MCF 10A (cell line): ENCODE measurements at regions not wholly inside any gene's neighbourhood (a gene's known extent, or its start where the extent isn't known, plus 50 kb on each side); places are given as distances from the start of the nearest gene placed in this dataset.

Source experiments
- BruUV-seq: library from RNA; stranded (reverse); fragments of 400-500 nt; replicated peaks from 2 replicates; lab custom pipeline; 2021; lab: Mats Ljungman, UMichigan
- CTCF ChIA-PET: fragments of 300-600 bp; sonication (Branson Sonifier 250); formaldehyde crosslinking; extraction: SDS; loops from one replicate; lab custom pipeline; 2021; ENCODE audit warnings: antibody characterized with exemption, inconsistent platforms; lab: Yijun Ruan, JAX
- POLR2A ChIA-PET: fragments of 300-600, 350-650 bp; sonication (Branson Sonifier 250); formaldehyde crosslinking; extraction: SDS; loops from one replicate; lab custom pipeline; 2020; ENCODE audit warnings: antibody characterized with exemption, inconsistent platforms; lab: Yijun Ruan, JAX
- DNase-seq: peaks from one replicate; pipeline ENCODE4 v3.0.0-alpha.2; 2018; ENCODE audit not compliant: unreplicated experiment
- H3K27ac Mint-ChIP-seq: one replicate; pipeline ENCODE4 v1.8.0; 2022; ENCODE audit warnings: mild to moderate bottlenecking, low read depth, mixed read lengths; ENCODE audit not compliant: unreplicated experiment
- H3K27me3 Mint-ChIP-seq: one replicate; pipeline ENCODE4 v1.8.0; 2022; ENCODE audit warnings: mixed read lengths; ENCODE audit not compliant: insufficient read depth, unreplicated experiment
- H3K36me3 Mint-ChIP-seq: one replicate; pipeline ENCODE4 v1.8.0; 2022; ENCODE audit warnings: mild to moderate bottlenecking, moderate library complexity, mixed read lengths; ENCODE audit not compliant: insufficient read depth, unreplicated experiment
- H3K4me1 Mint-ChIP-seq: one replicate; pipeline ENCODE4 v1.8.0; 2022; ENCODE audit warnings: mixed read lengths; ENCODE audit not compliant: insufficient read depth, unreplicated experiment
- H3K4me3 Mint-ChIP-seq: one replicate; pipeline ENCODE4 v1.8.0; 2022; ENCODE audit warnings: mild to moderate bottlenecking, moderate library complexity, mixed read lengths; ENCODE audit not compliant: unreplicated experiment
- H3K9me3 Mint-ChIP-seq: one replicate; pipeline ENCODE4 v1.8.0; 2022; ENCODE audit warnings: mixed read lengths; ENCODE audit not compliant: unreplicated experiment
- intact Hi-C: fragments of 100-400 bp; cut with micrococcal nuclease; formaldehyde crosslinking; loops from 2 replicates; pipeline ENCODE4 v1.14.1; 2022
- TF ChIP-seq, protein P1 (sequence below): fragments of 200-600 bp; IDR thresholded peaks from one replicate; pipeline ENCODE4 v1.8.0; 2022; ENCODE audit warnings: antibody characterized with exemption, mild to moderate bottlenecking; ENCODE audit not compliant: unreplicated experiment

GRCh38 chr5:133844836-133845235 is 123.6 kb downstream of the C5orf15 start:
- TF ChIP-seq, protein P1, sequence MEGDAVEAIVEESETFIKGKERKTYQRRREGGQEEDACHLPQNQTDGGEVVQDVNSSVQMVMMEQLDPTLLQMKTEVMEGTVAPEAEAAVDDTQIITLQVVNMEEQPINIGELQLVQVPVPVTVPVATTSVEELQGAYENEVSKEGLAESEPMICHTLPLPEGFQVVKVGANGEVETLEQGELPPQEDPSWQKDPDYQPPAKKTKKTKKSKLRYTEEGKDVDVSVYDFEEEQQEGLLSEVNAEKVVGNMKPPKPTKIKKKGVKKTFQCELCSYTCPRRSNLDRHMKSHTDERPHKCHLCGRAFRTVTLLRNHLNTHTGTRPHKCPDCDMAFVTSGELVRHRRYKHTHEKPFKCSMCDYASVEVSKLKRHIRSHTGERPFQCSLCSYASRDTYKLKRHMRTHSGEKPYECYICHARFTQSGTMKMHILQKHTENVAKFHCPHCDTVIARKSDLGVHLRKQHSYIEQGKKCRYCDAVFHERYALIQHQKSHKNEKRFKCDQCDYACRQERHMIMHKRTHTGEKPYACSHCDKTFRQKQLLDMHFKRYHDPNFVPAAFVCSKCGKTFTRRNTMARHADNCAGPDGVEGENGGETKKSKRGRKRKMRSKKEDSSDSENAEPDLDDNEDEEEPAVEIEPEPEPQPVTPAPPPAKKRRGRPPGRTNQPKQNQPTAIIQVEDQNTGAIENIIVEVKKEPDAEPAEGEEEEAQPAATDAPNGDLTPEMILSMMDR, result no peak
- no peak overlapping the region for H3K4me3 Mint-ChIP-seq
- no TSS peak for BruUV-seq
- H3K9me3 Mint-ChIP-seq, result no peaks in the 10 kb centered on the region
- ChIA-PET CTCF (interaction anchor here (0.6 to 2.6 kb wide), 5 partner anchors 24 to 733 kb away, joined by 3 to 14 read pairs (median 3); no protein-coding TSS in a partner anchor), POLR2A (no interaction called here)
- H3K27ac Mint-ChIP-seq, result no peak overlapping the region
- peaks cover 36% of the 10 kb centered on the region for H3K27me3 Mint-ChIP-seq
- H3K4me1 Mint-ChIP-seq, result no peaks in the 10 kb centered on the region
- intact Hi-C loops, result no loop called here
- no peaks in the 10 kb centered on the region for H3K36me3 Mint-ChIP-seq
- DNase-seq, result peak; percentile 18

DNA sequence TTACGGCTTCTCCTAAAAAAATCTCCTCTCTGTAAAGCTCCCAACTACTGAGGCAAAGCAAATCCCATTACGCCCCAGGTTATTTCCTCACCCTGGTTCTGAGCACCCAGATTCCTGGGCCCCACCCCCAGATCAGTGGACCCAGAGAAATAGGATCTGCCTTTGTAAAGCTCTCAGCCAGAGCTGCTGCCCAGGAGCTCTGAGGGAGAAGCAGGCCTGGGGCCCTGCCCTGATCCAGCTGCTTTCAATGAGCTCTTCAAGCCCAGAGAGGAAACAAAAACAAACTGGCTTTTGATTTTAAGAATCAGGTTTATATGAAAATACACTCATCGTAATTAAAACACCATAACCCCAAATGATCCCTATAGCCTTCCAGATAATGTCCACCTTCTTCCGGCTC is 124.5 kb downstream of the C5orf15 start:
- ChIA-PET POLR2A (interaction anchor here (1.3 kb wide), 1 partner anchor 10 kb away, joined by 4 read pairs; no protein-coding TSS in a partner anchor), CTCF (interaction anchor here (0.6 to 2.6 kb wide), 4 partner anchors 25 to 960 kb away, joined by 3 to 14 read pairs (median 6); no protein-coding TSS in a partner anchor)
- no peaks in the 10 kb centered on the region for H3K9me3 Mint-ChIP-seq
- intact Hi-C loops, result no loop called here
- TF ChIP-seq, protein P1, result no peak
- H3K27ac Mint-ChIP-seq, result no peak overlapping the region
- peaks cover 36% of the 10 kb centered on the region for H3K27me3 Mint-ChIP-seq
- no peak overlapping the region for H3K4me3 Mint-ChIP-seq
- no peaks in the 10 kb centered on the region for H3K36me3 Mint-ChIP-seq
- DNase-seq, result no peak
- no peaks in the 10 kb centered on the region for H3K4me1 Mint-ChIP-seq
- BruUV-seq, result no TSS peak

- H3K27me3 Mint-ChIP-seq, result peaks cover 38% of the 10 kb centered on the region
- CTCF ChIA-PET, result interaction anchor here (0.7 to 2.6 kb wide), 2 partner anchors 26 to 317 kb away, joined by 3 to 14 read pairs; no protein-coding TSS in a partner anchor
- POLR2A ChIA-PET, result interaction anchor here (1.3 kb wide), 1 partner anchor 9 kb away, joined by 4 read pairs; no protein-coding TSS in a partner anchor
- H3K9me3 Mint-ChIP-seq, result no peaks in the 10 kb centered on the region
- no peaks in the 10 kb centered on the region for H3K36me3 Mint-ChIP-seq
- DNase-seq, result no peak
- H3K4me1 Mint-ChIP-seq, result no peaks in the 10 kb centered on the region
- no TSS peak for BruUV-seq
- H3K4me3 Mint-ChIP-seq, result no peak overlapping the region
- intact Hi-C loops, result no loop called here
- H3K27ac Mint-ChIP-seq, result no peak overlapping the region
- TF ChIP-seq, protein P1, result no peak
Observed at GRCh38 chr5:133842846-133843611, 125.4 kb downstream of the C5orf15 start.

DNA sequence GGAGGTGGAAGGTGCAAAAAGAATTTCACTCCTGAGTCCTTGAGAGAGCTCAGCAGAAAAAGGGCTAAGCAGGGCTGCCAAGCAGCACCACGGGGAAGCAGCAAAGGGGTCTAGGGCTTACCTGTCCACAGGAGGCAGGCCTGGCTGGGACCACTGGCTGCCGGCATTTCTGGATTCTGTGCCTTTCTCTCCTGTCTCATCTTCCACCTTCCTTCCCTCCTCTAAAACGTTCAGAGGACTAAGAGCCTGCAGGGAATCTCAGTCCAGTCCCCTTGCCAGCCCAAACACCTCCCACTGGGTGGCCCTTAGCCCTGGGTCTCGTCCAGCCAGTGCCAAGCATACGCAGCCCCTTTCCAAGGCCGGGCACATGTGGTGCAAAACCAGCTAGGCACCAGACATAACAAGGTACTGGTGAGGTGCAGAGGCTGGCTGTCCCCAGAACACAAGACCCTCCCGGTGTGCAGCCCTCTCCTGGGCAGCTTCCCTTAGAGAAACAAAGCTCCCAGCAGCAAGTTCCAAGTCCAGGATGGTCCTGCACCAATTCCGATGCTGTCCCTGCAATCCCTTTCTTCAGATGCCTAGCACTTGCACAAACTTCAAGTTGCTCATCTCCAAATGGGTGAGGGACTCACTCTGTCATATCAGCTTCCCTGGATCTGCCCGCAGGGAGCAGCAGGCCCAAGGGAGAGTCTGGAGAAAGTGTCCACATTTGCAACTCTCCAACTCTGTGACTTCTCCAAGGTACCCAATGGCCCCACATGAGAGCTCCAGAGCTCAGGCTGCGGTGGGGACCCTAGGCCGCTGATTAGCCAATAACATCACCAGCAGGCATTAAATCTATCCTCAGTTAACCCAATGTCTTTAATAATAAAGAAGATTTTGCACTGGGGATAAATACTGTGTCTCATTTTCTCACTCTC is 126.3 kb downstream of the C5orf15 start:
- H3K36me3 Mint-ChIP-seq, result no peaks in the 10 kb centered on the region

More for the DNA sequence above, 126.3 kb downstream of the C5orf15 start:
- no peak overlapping the region for H3K4me3 Mint-ChIP-seq
- ChIA-PET CTCF (interaction anchor here (0.6 to 2.6 kb wide), 4 partner anchors 27 to 316 kb away, joined by 3 to 14 read pairs (median 3); no protein-coding TSS in a partner anchor), POLR2A (no interaction called here)
- TF ChIP-seq, protein P1, result no peak
- H3K9me3 Mint-ChIP-seq, result no peaks in the 10 kb centered on the region
- no peak for DNase-seq
- intact Hi-C loops, result no loop called here
- BruUV-seq, result no TSS peak
- no peak overlapping the region for H3K27ac Mint-ChIP-seq
- peaks cover 45% of the 10 kb centered on the region for H3K27me3 Mint-ChIP-seq
- H3K4me1 Mint-ChIP-seq, result no peaks in the 10 kb centered on the region
